SK-N-SH (cell line): ENCODE measurements at regions not wholly inside any gene's neighbourhood (a gene's known extent, or its start where the extent isn't known, plus 50 kb on each side); places are given as distances from the start of the nearest gene placed in this dataset.

Experiments used
- CTCF ChIA-PET: fragments of 300-600, 350-600 bp; formaldehyde crosslinking; extraction: SDS; loops from one replicate; lab custom pipeline; 2021; lab: Yijun Ruan, JAX
- POLR2A ChIA-PET: fragments of 350-600 bp; sonication (Branson Sonifier 250); formaldehyde crosslinking; extraction: SDS; loops from one replicate; lab custom pipeline; 2020; ENCODE audit warnings: antibody characterized with exemption, inconsistent platforms; lab: Yijun Ruan, JAX
- DNase-seq: peaks from one replicate; pipeline ENCODE4 v3.0.0; 2012
- H2AFZ ChIP-seq: fragments of 200-600 bp; sonication (generic); 2 replicates; pipeline ENCODE4 v1.8.1; 2016; ENCODE audit warnings: antibody characterized with exemption, mild to moderate bottlenecking, low read depth
- H3F3A ChIP-seq: fragments of 200-600 bp; sonication (generic); replicated peaks from 2 replicates; pipeline ENCODE3; 2016; ENCODE audit warnings: antibody characterized with exemption, mild to moderate bottlenecking; ENCODE audit not compliant: insufficient read depth
- H3K27ac ChIP-seq, 2 experiments: fragments of 200-500 bp in 1 of 2; fragments of 200-600 bp in 1 of 2; sonication (Bioruptor generic) in 1 of 2; sonication (generic), shearing (Covaris generic) in 1 of 2; 2 replicates each; pipeline versions ENCODE4 v1.5.1 to v1.6.1; 2014 to 2016; ENCODE audit warnings: low read depth in 2 of 2, inconsistent platforms in 1 of 2, low read length in 1 of 2, mild to moderate bottlenecking in 1 of 2, mixed read lengths in 1 of 2
- H3K27me3 ChIP-seq: fragments of 200-600 bp; sonication (generic), shearing (Covaris generic); 2 replicates; pipeline ENCODE4 v1.6.1; 2016; ENCODE audit warnings: mixed run types; ENCODE audit not compliant: insufficient read depth
- H3K36me3 ChIP-seq, 2 experiments: fragments of 200-500 bp in 1 of 2; fragments of 200-600 bp in 1 of 2; sonication (Bioruptor generic) in 1 of 2; sonication (generic) in 1 of 2; replicated peaks in 1 of 2; 2 replicates each; pipeline versions ENCODE3 to v1.5.1; 2014 to 2016; ENCODE audit warnings: low read length in 1 of 2, mild to moderate bottlenecking in 1 of 2; ENCODE audit not compliant: insufficient read depth in 2 of 2, control insufficient read depth in 1 of 2
- H3K4me1 ChIP-seq, 2 experiments: fragments of 200-500 bp in 1 of 2; fragments of 200-600 bp in 1 of 2; sonication (Bioruptor generic) in 1 of 2; sonication (generic), shearing (Covaris generic) in 1 of 2; 2 replicates each; pipeline versions ENCODE4 v1.5.1 to v1.6.1; 2014 to 2016; ENCODE audit warnings: low read depth in 1 of 2, low read length in 1 of 2, mixed run types in 1 of 2; ENCODE audit not compliant: insufficient read depth in 2 of 2, control insufficient read depth in 1 of 2
- H3K4me2 ChIP-seq: fragments of 200-600 bp; sonication (generic), shearing (Covaris generic); 2 replicates; pipeline ENCODE4 v1.6.1; 2017; ENCODE audit warnings: mixed run types
- H3K4me3 ChIP-seq, 2 experiments: fragments of 200-500 bp in 1 of 2; fragments of 200-600 bp in 1 of 2; sonication (Bioruptor generic) in 1 of 2; sonication (generic), shearing (Covaris generic) in 1 of 2; 2 replicates each; pipeline versions ENCODE4 v1.5.1 to v1.8.1; 2014 to 2016; ENCODE audit warnings: low read depth in 2 of 2, inconsistent platforms in 1 of 2, low read length in 1 of 2, mild to moderate bottlenecking in 1 of 2, mixed read lengths in 1 of 2, moderate library complexity in 1 of 2
- H3K79me2 ChIP-seq: fragments of 200-600 bp; sonication (generic); 2 replicates; pipeline ENCODE4 v1.8.1; 2017; ENCODE audit warnings: mild to moderate bottlenecking; ENCODE audit not compliant: insufficient read depth
- H3K9ac ChIP-seq: fragments of 200-600 bp; sonication (generic); 2 replicates; pipeline ENCODE4 v1.6.1; 2017; ENCODE audit warnings: mixed run types
- H3K9me2 ChIP-seq: fragments of 200-600 bp; sonication (generic); 2 replicates; pipeline ENCODE4 v1.6.1; 2017; ENCODE audit warnings: mixed run types
- H3K9me3 ChIP-seq: fragments of 200-600 bp; sonication (generic); 2 replicates; pipeline ENCODE4 v1.6.1; 2017; ENCODE audit warnings: mixed run types, mild to moderate bottlenecking, moderate library complexity
- H4K20me1 ChIP-seq: fragments of 200-600 bp; sonication (generic); 2 replicates; pipeline ENCODE4 v1.6.1; 2017; ENCODE audit warnings: mild to moderate bottlenecking, mixed run types; ENCODE audit not compliant: insufficient read depth
- CHD2 ChIP-seq: fragments of 150-350 bp; IDR thresholded peaks from 2 replicates; pipeline ENCODE4 v1.6.1; 2018; ENCODE audit warnings: low read length; ENCODE audit not compliant: partially characterized antibody
- CTCF ChIP-seq: fragments of 200-600 bp; sonication (generic); IDR thresholded peaks from 2 replicates; pipeline ENCODE4 v1.6.1; 2017; ENCODE audit warnings: antibody characterized with exemption, mild to moderate bottlenecking, moderate library complexity
- EP300 ChIP-seq, 2 experiments: IDR thresholded peaks; 2 replicates each; pipeline versions ENCODE4 v1.4.0 to v1.6.1; 2012; ENCODE audit warnings: borderline replicate concordance in 1 of 2, low read depth in 1 of 2, low read length in 1 of 2
- EZH2phosphoT487 ChIP-seq: fragments of 200-600 bp; sonication (generic); IDR thresholded peaks from 2 replicates; pipeline ENCODE4 v1.6.1; 2017; ENCODE audit warnings: low read depth, mixed run types, mild to moderate bottlenecking, antibody characterized with exemption, moderate library complexity, borderline replicate concordance
- GABPA ChIP-seq: IDR thresholded peaks from 2 replicates; pipeline ENCODE4 v1.4.0; 2012; ENCODE audit warnings: low read depth, mild to moderate bottlenecking
- GATA2 ChIP-seq: sonication (generic); formaldehyde crosslinking; IDR thresholded peaks from 2 replicates; pipeline ENCODE4 v1.5.0; 2020; ENCODE audit warnings: mild to moderate bottlenecking, missing genetic modification reagents
- IRF3 ChIP-seq: fragments of 150-350 bp; IDR thresholded peaks from 2 replicates; pipeline ENCODE4 v1.6.1; 2016; ENCODE audit warnings: mild to moderate bottlenecking, low read depth, low read length
- JUND ChIP-seq: IDR thresholded peaks from 2 replicates; pipeline ENCODE4 v1.4.0; 2012
- MAX ChIP-seq: IDR thresholded peaks from 2 replicates; pipeline ENCODE4 v1.4.0; 2012; ENCODE audit warnings: low read depth
- NRF1 ChIP-seq: IDR thresholded peaks from 2 replicates; pipeline ENCODE4 v1.6.1; 2012; ENCODE audit warnings: low read depth, mild to moderate bottlenecking, low read length
- POLR2AphosphoS5 ChIP-seq: IDR thresholded peaks from 2 replicates; pipeline ENCODE4 v1.6.1; 2012; ENCODE audit warnings: low read depth, low read length
- REST ChIP-seq: IDR thresholded peaks from 2 replicates; pipeline ENCODE4 v1.6.1; 2012; ENCODE audit warnings: mild to moderate bottlenecking, low read depth, low read length, moderate library complexity
- RFX5 ChIP-seq: IDR thresholded peaks from 2 replicates; pipeline ENCODE4 v1.6.1; 2012; ENCODE audit warnings: mild to moderate bottlenecking, improper control_type of control experiment, low read length
- RXRA ChIP-seq: IDR thresholded peaks from 2 replicates; pipeline ENCODE4 v1.4.0; 2012; ENCODE audit warnings: low read depth, mild to moderate bottlenecking, borderline replicate concordance
- SMC3 ChIP-seq: IDR thresholded peaks from 2 replicates; pipeline ENCODE4 v1.6.1; 2012; ENCODE audit warnings: low read depth, low read length, improper control_type of control experiment
- TCF12 ChIP-seq: IDR thresholded peaks from 2 replicates; pipeline ENCODE4 v1.4.0; 2012
- TEAD4 ChIP-seq: IDR thresholded peaks from 2 replicates; pipeline ENCODE4 v1.4.0; 2012; ENCODE audit warnings: mild to moderate bottlenecking, borderline replicate concordance; ENCODE audit not compliant: insufficient read depth
- USF1 ChIP-seq: IDR thresholded peaks from 2 replicates; pipeline ENCODE4 v1.4.0; 2012; ENCODE audit warnings: low read depth, borderline replicate concordance
- YY1 ChIP-seq: IDR thresholded peaks from 2 replicates; pipeline ENCODE4 v1.4.0; 2012; ENCODE audit warnings: low read depth, mild to moderate bottlenecking
- WGBS: methylation state at CpG from one replicate; pipeline ENCODE4 v1.1.6; 2017; ENCODE audit warnings: low lambda C conversion rate; 5-methylcytosine and 5-hydroxymethylcytosine counted together

GRCh38 chr15:62445244-62445643 is 280.2 kb upstream of the C2CD4B start:
- Histone ChIP-seq H4K20me1 (no peaks in the 10 kb centered on the region), H3K4me1 (peaks cover 8 to 18% of the 10 kb centered on the region in 2 experiments; a peak in 3 of 4 replicates), H2AFZ (no peak overlapping the region), H3K79me2 (peaks cover 12% of the 10 kb centered on the region; the same call in 1 of the 2 replicates), H3K27ac (peak overlapping the region; percentile 48 to 91; a peak in 3 of 4 replicates), H3K36me3 (no peaks in the 10 kb centered on the region)
- POLR2A ChIA-PET = no interaction called here
- TF ChIP-seq POLR2AphosphoS5 (no peak), TCF12 (no peak), CHD2 (no peak), REST (no peak), USF1 (no peak), MAX (no peak), JUND (no peak), IRF3 (no peak), GABPA (no peak), RXRA (no peak), YY1 (no peak), SMC3 (no peak), EP300 (IDR thresholded peaks at IDR 0.05; ENCODE audit: borderline replicate concordance in 1 of 2, low read depth in 1 of 2, low read length in 1 of 2) (no peak), NRF1 (no peak), RFX5 (no peak), TEAD4 (no peak), EZH2phosphoT487 (no peak), CTCF (no peak), GATA2 (CRISPR knock-in tag) (no peak)
- TF ChIP-seq, all 33 proteins: peak for 0
- WGBS = 87% methylated on average over 2 of the region's 2 CpGs
- Histone ChIP-seq H3K4me2 (peak overlapping the region; percentile 64), H3K27me3 (no peaks in the 10 kb centered on the region), H3K4me3 (no peak overlapping the region), H3K9ac (peak overlapping the region; percentile 12; the same call in 1 of the 2 replicates), H3K9me2 (no peaks in the 10 kb centered on the region), H3K9me3 (no peaks in the 10 kb centered on the region), H3F3A (peaks cover 25% of the 10 kb centered on the region)
- DNase-seq = no peak
- CTCF ChIA-PET = interaction anchor here (0.6 to 2.3 kb wide), 3 partner anchors 11 to 1852 kb away, joined by 3 to 6 read pairs (median 3); no protein-coding TSS in a partner anchor
